Smooth muscle cell (in vitro differentiated cells): ENCODE measurements at regions not wholly inside any gene's neighbourhood (a gene's known extent, or its start where the extent isn't known, plus 50 kb on each side); places are given as distances from the start of the nearest gene placed in this dataset.

Experiments used
- DNase-seq: peaks from one replicate; lab custom pipeline; 2025; ENCODE audit not compliant: unreplicated experiment; lab: John Stamatoyannopoulos, UW
- H2AFZ ChIP-seq: fragments of 200-600 bp; sonication (generic); 2 replicates; pipeline ENCODE4 v1.6.0; 2016; ENCODE audit warnings: antibody characterized with exemption, low read depth, mild to moderate bottlenecking
- H3F3A ChIP-seq: fragments of 200-600 bp; sonication (generic); 2 replicates; pipeline ENCODE4 v1.6.0; 2017; ENCODE audit warnings: antibody characterized with exemption, low read depth
- H3K27ac ChIP-seq: fragments of 200-600 bp; sonication (generic); 2 replicates; pipeline ENCODE4 v1.5.1; 2016; ENCODE audit warnings: low read depth, mild to moderate bottlenecking
- H3K27me3 ChIP-seq: fragments of 200-600 bp; sonication (generic); 2 replicates; pipeline ENCODE4 v1.6.1; 2016; ENCODE audit warnings: low read depth, mild to moderate bottlenecking
- H3K36me3 ChIP-seq: fragments of 200-600 bp; sonication (generic); 2 replicates; pipeline ENCODE4 v1.5.1; 2016; ENCODE audit warnings: low read depth
- H3K4me1 ChIP-seq: fragments of 200-600 bp; sonication (generic); 2 replicates; pipeline ENCODE4 v1.5.1; 2016; ENCODE audit warnings: low read depth
- H3K4me2 ChIP-seq: fragments of 200-600 bp; sonication (generic); 2 replicates; pipeline ENCODE4 v1.6.0; 2016; ENCODE audit warnings: mild to moderate bottlenecking
- H3K4me3 ChIP-seq: fragments of 200-600 bp; sonication (generic); 2 replicates; pipeline ENCODE4 v1.5.1; 2016; ENCODE audit warnings: mild to moderate bottlenecking
- H3K79me2 ChIP-seq: fragments of 200-600 bp; sonication (generic); 2 replicates; pipeline ENCODE4 v1.6.0; 2016; ENCODE audit warnings: low read depth, mild to moderate bottlenecking
- H3K9ac ChIP-seq: fragments of 200-600 bp; sonication (generic); 2 replicates; pipeline ENCODE4 v1.6.0; 2016; ENCODE audit warnings: low read depth
- H3K9me3 ChIP-seq: fragments of 200-600 bp; sonication (generic); replicated peaks from 2 replicates; pipeline ENCODE4 v1.5.1; 2016; ENCODE audit warnings: low read depth
- H4K20me1 ChIP-seq: fragments of 200-600 bp; sonication (generic); 2 replicates; pipeline ENCODE4 v1.6.0; 2016; ENCODE audit warnings: low read depth
- CTCF ChIP-seq: fragments of 200-600 bp; sonication (generic); IDR thresholded peaks from 2 replicates; pipeline ENCODE4 v1.5.1; 2017; ENCODE audit warnings: borderline replicate concordance, mild to moderate bottlenecking, antibody characterized with exemption; ENCODE audit not compliant: insufficient read depth, poor library complexity, severe bottlenecking
- WGBS: methylation state at CpG from one replicate; pipeline ENCODE4 v1.1.7; 2016; ENCODE audit warnings: low lambda C conversion rate; 5-methylcytosine and 5-hydroxymethylcytosine counted together

GRCh38 chr13:88979465-88980175 is 1308.4 kb downstream of the SLITRK5 start:
- no peaks in the 10 kb centered on the region for H3K9me3 ChIP-seq
- no peak overlapping the region for H2AFZ ChIP-seq
- no peaks in the 10 kb centered on the region for H3F3A ChIP-seq
- no peaks in the 10 kb centered on the region for H4K20me1 ChIP-seq
- DNase-seq = no peak
- H3K79me2 ChIP-seq = no peaks in the 10 kb centered on the region
- H3K4me1 ChIP-seq = no peaks in the 10 kb centered on the region
- no peak overlapping the region for H3K27ac ChIP-seq
- no peak for TF ChIP-seq CTCF
- no peak overlapping the region for H3K4me2 ChIP-seq
- H3K4me3 ChIP-seq = no peak overlapping the region
- no peaks in the 10 kb centered on the region for H3K27me3 ChIP-seq
- no peaks in the 10 kb centered on the region for H3K36me3 ChIP-seq
- 57% methylated on average over 7 of the region's 7 CpGs for WGBS
- no peak overlapping the region for H3K9ac ChIP-seq

- Histone ChIP-seq H3K4me2 (no peak overlapping the region), H3K4me3 (no peak overlapping the region), H3K27me3 (no peaks in the 10 kb centered on the region), H3K4me1 (no peaks in the 10 kb centered on the region), H3F3A (no peaks in the 10 kb centered on the region), H4K20me1 (no peaks in the 10 kb centered on the region), H3K79me2 (no peaks in the 10 kb centered on the region), H3K27ac (no peak overlapping the region), H2AFZ (no peak overlapping the region), H3K9ac (no peak overlapping the region), H3K36me3 (no peaks in the 10 kb centered on the region), H3K9me3 (no peaks in the 10 kb centered on the region)
- no peak for DNase-seq
- no peak for TF ChIP-seq CTCF
- WGBS = 83% methylated on average over 2 of the region's 2 CpGs
Measured at GRCh38 chr13:89003656-89004055, 1332.5 kb downstream of the SLITRK5 start.

GRCh38 chr13:89011615-89012014 is 1340.4 kb downstream of the SLITRK5 start:
- H4K20me1 ChIP-seq = no peaks in the 10 kb centered on the region
- no peak overlapping the region for H3K27ac ChIP-seq
- H3K9me3 ChIP-seq = no peaks in the 10 kb centered on the region
- H3K4me2 ChIP-seq = no peak overlapping the region
- no peaks in the 10 kb centered on the region for H3K36me3 ChIP-seq
- H3K4me1 ChIP-seq = no peaks in the 10 kb centered on the region
- H3K27me3 ChIP-seq = no peaks in the 10 kb centered on the region
- no peak overlapping the region for H2AFZ ChIP-seq
- no peaks in the 10 kb centered on the region for H3K79me2 ChIP-seq
- WGBS = 68% methylated on average over 2 of the region's 2 CpGs
- no peak overlapping the region for H3K4me3 ChIP-seq
- H3K9ac ChIP-seq = no peak overlapping the region
- H3F3A ChIP-seq = no peaks in the 10 kb centered on the region
- TF ChIP-seq CTCF = no peak
- no peak for DNase-seq

- no peaks in the 10 kb centered on the region for H3K79me2 ChIP-seq
- no peaks in the 10 kb centered on the region for H4K20me1 ChIP-seq
- no peaks in the 10 kb centered on the region for H3K27me3 ChIP-seq
- H3F3A ChIP-seq = no peaks in the 10 kb centered on the region
- no peak overlapping the region for H3K4me3 ChIP-seq
- no peak for DNase-seq
- H3K4me2 ChIP-seq = no peak overlapping the region
- H3K27ac ChIP-seq = no peak overlapping the region
- no peaks in the 10 kb centered on the region for H3K36me3 ChIP-seq
- H3K9ac ChIP-seq = no peak overlapping the region
- no peaks in the 10 kb centered on the region for H3K9me3 ChIP-seq
- no peaks in the 10 kb centered on the region for H3K4me1 ChIP-seq
- WGBS = 72% methylated on average over 3 of the region's 3 CpGs
- TF ChIP-seq CTCF = no peak
- H2AFZ ChIP-seq = no peak overlapping the region
Measured at GRCh38 chr13:89027694-89028306, 1356.6 kb downstream of the SLITRK5 start.
